OCI-LY1 (cell line): ENCODE measurements at regions not wholly inside any gene's neighbourhood (a gene's known extent, or its start where the extent isn't known, plus 50 kb on each side); places are given as distances from the start of the nearest gene placed in this dataset.
"Not testable (repeated sequence)": the region's sequence is repeated elsewhere in the genome, so short reads cannot be mapped to it uniquely, and the experiment has no call there.

ENCODE experiments used
- H2AFZ ChIP-seq: fragments of 200-600 bp; sonication (generic), shearing (Covaris generic); 2 replicates; pipeline ENCODE4 v1.6.0; 2014; ENCODE audit warnings: antibody characterized with exemption, mild to moderate bottlenecking, low read length
- H3F3A ChIP-seq: fragments of 200-600 bp; sonication (generic), shearing (Covaris generic); 2 replicates; pipeline ENCODE4 v1.6.0; 2014; ENCODE audit warnings: mild to moderate bottlenecking, antibody characterized with exemption, low read length, moderate library complexity; ENCODE audit not compliant: insufficient read depth
- H3K27ac ChIP-seq: fragments of 200-600 bp; sonication (generic); 2 replicates; pipeline ENCODE4 v1.5.1; 2014; ENCODE audit warnings: low read length, mixed run types, mild to moderate bottlenecking, low read depth; ENCODE audit not compliant: poor library complexity, severe bottlenecking
- H3K27me3 ChIP-seq: fragments of 200-600 bp; sonication (generic); 2 replicates; pipeline ENCODE4 v1.6.0; 2014; ENCODE audit warnings: antibody characterized with exemption, mild to moderate bottlenecking, low read length, moderate library complexity; ENCODE audit not compliant: insufficient read depth
- H3K36me3 ChIP-seq: fragments of 200-600 bp; sonication (generic); 2 replicates; pipeline ENCODE4 v1.6.1; 2014; ENCODE audit warnings: mild to moderate bottlenecking, antibody characterized with exemption, low read length, moderate library complexity, mixed read lengths; ENCODE audit not compliant: insufficient read depth
- H3K4me1 ChIP-seq: fragments of 200-600 bp; sonication (generic); 2 replicates; pipeline ENCODE4 v1.5.1; 2014; ENCODE audit warnings: mild to moderate bottlenecking, low read length, moderate library complexity; ENCODE audit not compliant: insufficient read depth, severe bottlenecking
- H3K4me2 ChIP-seq: fragments of 200-600 bp; sonication (generic), shearing (Covaris generic); 2 replicates; pipeline ENCODE4 v1.6.1; 2014; ENCODE audit warnings: low read length
- H3K4me3 ChIP-seq: fragments of 200-600 bp; sonication (generic); 2 replicates; pipeline ENCODE4 v1.5.1; 2014; ENCODE audit warnings: low read length, low read depth, mild to moderate bottlenecking, mixed read lengths; ENCODE audit not compliant: poor library complexity, severe bottlenecking
- H3K79me2 ChIP-seq: fragments of 200-600 bp; shearing (Covaris generic); 2 replicates; pipeline ENCODE4 v1.6.1; 2016; ENCODE audit warnings: mixed run types, low read length, mixed read lengths; ENCODE audit not compliant: insufficient read depth
- H3K9ac ChIP-seq: fragments of 200-600 bp; sonication (generic), shearing (Covaris generic); 2 replicates; pipeline ENCODE4 v1.6.1; 2014; ENCODE audit warnings: mild to moderate bottlenecking, low read length, mixed read lengths
- H3K9me2 ChIP-seq: fragments of 200-600 bp; sonication (generic), shearing (Covaris generic); 2 replicates; pipeline ENCODE4 v1.6.1; 2014; ENCODE audit warnings: low read depth, mild to moderate bottlenecking, low read length, mixed read lengths
- H3K9me3 ChIP-seq: fragments of 200-600 bp; shearing (Covaris generic); 2 replicates; pipeline ENCODE4 v1.6.1; 2014; ENCODE audit warnings: low read length, mixed read lengths
- H4K20me1 ChIP-seq: fragments of 200-600 bp; sonication (generic), shearing (Covaris generic); 2 replicates; pipeline ENCODE4 v1.6.0; 2016; ENCODE audit warnings: mild to moderate bottlenecking, low read length; ENCODE audit not compliant: insufficient read depth

GRCh38 chr5:20771338-20771737 is 783.3 kb upstream of the CDH18 start:
- H3K79me2 ChIP-seq, H4K20me1 ChIP-seq, H3K4me3 ChIP-seq, H3K9ac ChIP-seq, H2AFZ ChIP-seq, H3K27ac ChIP-seq, H3K4me1 ChIP-seq, H3K27me3 ChIP-seq, H3K4me2 ChIP-seq, H3K9me2 ChIP-seq, H3K9me3 ChIP-seq, H3F3A ChIP-seq, H3K36me3 ChIP-seq: not testable (repeated sequence)

GRCh38 chr5:20765074-20765473 is 777.1 kb upstream of the CDH18 start:
- not testable (repeated sequence) for H3K9me3 ChIP-seq, H3K4me2 ChIP-seq, H3K79me2 ChIP-seq, H3K9me2 ChIP-seq, H2AFZ ChIP-seq, H3K4me1 ChIP-seq, H3K27me3 ChIP-seq, H3F3A ChIP-seq, H3K4me3 ChIP-seq, H3K9ac ChIP-seq, H3K36me3 ChIP-seq, H3K27ac ChIP-seq, H4K20me1 ChIP-seq

- not testable (repeated sequence) for H3K4me2 ChIP-seq, H3K27me3 ChIP-seq, H3K27ac ChIP-seq, H3K36me3 ChIP-seq, H3K4me1 ChIP-seq, H3F3A ChIP-seq, H3K4me3 ChIP-seq, H3K79me2 ChIP-seq, H4K20me1 ChIP-seq, H3K9me3 ChIP-seq, H3K9me2 ChIP-seq, H3K9ac ChIP-seq, H2AFZ ChIP-seq
Measured at GRCh38 chr5:20759459-20759858, 771.5 kb upstream of the CDH18 start.

GRCh38 chr5:20752179-20752578 is 764.2 kb upstream of the CDH18 start:
- not testable (repeated sequence) for H3K27me3 ChIP-seq, H3K4me2 ChIP-seq, H4K20me1 ChIP-seq, H3K9me2 ChIP-seq, H3K79me2 ChIP-seq, H3K4me3 ChIP-seq, H3K4me1 ChIP-seq, H2AFZ ChIP-seq, H3K27ac ChIP-seq, H3K9me3 ChIP-seq, H3F3A ChIP-seq, H3K36me3 ChIP-seq, H3K9ac ChIP-seq

- H3K9me2 ChIP-seq, H3K27ac ChIP-seq, H3K27me3 ChIP-seq, H3F3A ChIP-seq, H3K4me2 ChIP-seq, H3K4me1 ChIP-seq, H3K9ac ChIP-seq, H3K36me3 ChIP-seq, H3K4me3 ChIP-seq, H4K20me1 ChIP-seq, H3K9me3 ChIP-seq, H3K79me2 ChIP-seq, H2AFZ ChIP-seq: not testable (repeated sequence)
Measured at GRCh38 chr5:20735715-20736114, 747.7 kb upstream of the CDH18 start.

GRCh38 chr5:20732223-20732622 is 744.2 kb upstream of the CDH18 start:
- H3F3A ChIP-seq: not testable (repeated sequence)

GRCh38 chr5:20721286-20721685 is 733.3 kb upstream of the CDH18 start:
- not testable (repeated sequence) for H3K9me3 ChIP-seq, H3K9me2 ChIP-seq, H3K36me3 ChIP-seq, H4K20me1 ChIP-seq, H3K4me2 ChIP-seq, H2AFZ ChIP-seq, H3K4me3 ChIP-seq, H3F3A ChIP-seq, H3K4me1 ChIP-seq, H3K9ac ChIP-seq, H3K27me3 ChIP-seq, H3K27ac ChIP-seq, H3K79me2 ChIP-seq

More at GRCh38 chr5:20732223-20732622, 744.2 kb upstream of the CDH18 start:
- H3K79me2 ChIP-seq, H3K9me2 ChIP-seq, H2AFZ ChIP-seq, H3K9ac ChIP-seq, H3K4me2 ChIP-seq, H3K27me3 ChIP-seq, H4K20me1 ChIP-seq, H3K9me3 ChIP-seq, H3K27ac ChIP-seq, H3K4me1 ChIP-seq, H3K36me3 ChIP-seq, H3K4me3 ChIP-seq: not testable (repeated sequence)

GRCh38 chr5:20711520-20712155 is 723.6 kb upstream of the CDH18 start:
- not testable (repeated sequence) for H4K20me1 ChIP-seq, H3K9me2 ChIP-seq, H3K79me2 ChIP-seq, H3K9ac ChIP-seq, H3K4me2 ChIP-seq, H2AFZ ChIP-seq, H3F3A ChIP-seq, H3K9me3 ChIP-seq, H3K27me3 ChIP-seq, H3K4me3 ChIP-seq, H3K4me1 ChIP-seq, H3K36me3 ChIP-seq, H3K27ac ChIP-seq
